HepG2 (cell line): ENCODE measurements at regions not wholly inside any gene's neighbourhood (a gene's known extent, or its start where the extent isn't known, plus 50 kb on each side); places are given as distances from the start of the nearest gene placed in this dataset.

ENCODE experiments used
- ATAC-seq: fragments of 200-7000 bp; cut with Tn5 transposase; 3 replicates; pipeline ENCODE4 v1.9.1; 2020; ENCODE audit warnings: mild to moderate bottlenecking, moderate library complexity
- BruUV-seq: library from RNA; stranded (reverse); fragments of 400-500 nt; replicated peaks from 2 replicates; lab custom pipeline; 2021; lab: Mats Ljungman, UMichigan
- CTCF ChIA-PET: fragments of 300-600 bp; formaldehyde crosslinking; extraction: SDS; loops from one replicate; lab custom pipeline; 2021; ENCODE audit warnings: low total read pairs, inconsistent platforms, low intra/inter-chr PET ratio; lab: Yijun Ruan, JAX
- POLR2A ChIA-PET: fragments of 350-600 bp; sonication (Branson Sonifier 250); formaldehyde crosslinking; loops from one replicate; lab custom pipeline; 2020; ENCODE audit warnings: antibody characterized with exemption, inconsistent platforms; lab: Yijun Ruan, JAX
- DNase-seq: peaks from one replicate; pipeline ENCODE4 v3.0.0-alpha.2; 2015; ENCODE audit warnings: low spot score
- FAIRE-seq: peaks from 3 replicates; lab custom pipeline; 2011; peaks lifted over from hg19 to GRCh38; lab: Jason Lieb, UNC
- H2AFZ ChIP-seq: one replicate; pipeline ENCODE4 v1.6.1; 2011; ENCODE audit warnings: low read length, inconsistent platforms
- H3K27ac ChIP-seq: fragments of 300-600 bp; 3 replicates; pipeline ENCODE4 v1.8.0; 2011; ENCODE audit warnings: mixed run types, mild to moderate bottlenecking, mixed read lengths, low read length, inconsistent platforms; ENCODE audit not compliant: insufficient read depth; ENCODE audit errors: extremely low read length
- H3K27me3 ChIP-seq, 2 experiments: fragments of 200-600 bp in 1 of 2; 2 replicates in 1 of 2; 3 replicates in 1 of 2; pipeline versions ENCODE4 v1.6.0 to v1.8.0; 2011; ENCODE audit warnings: low read length in 2 of 2, mild to moderate bottlenecking in 2 of 2, moderate library complexity in 2 of 2, inconsistent platforms in 1 of 2; ENCODE audit not compliant: insufficient read depth in 2 of 2, control insufficient read depth in 1 of 2
- H3K36me3 ChIP-seq, 2 experiments: fragments of 200-600 bp in 1 of 2; replicated peaks in 1 of 2; 2 replicates in 1 of 2; 3 replicates in 1 of 2; pipeline versions ENCODE4 v1.5.1 to v1.8.0; 2011; ENCODE audit warnings: low read length in 2 of 2, inconsistent platforms in 1 of 2; ENCODE audit not compliant: insufficient read depth in 2 of 2, control insufficient read depth in 1 of 2
- H3K4me1 ChIP-seq: 2 replicates; pipeline ENCODE4 v1.5.1; 2012; ENCODE audit warnings: low read length, inconsistent platforms; ENCODE audit not compliant: insufficient read depth
- H3K4me2 ChIP-seq: 2 replicates; pipeline ENCODE4 v1.6.0; 2011; ENCODE audit warnings: low read depth, low read length, inconsistent platforms
- H3K4me3 ChIP-seq, 3 experiments: fragments of 200-600 bp in 1 of 3; sonication (generic), shearing (Covaris generic) in 1 of 3; replicated peaks in 1 of 3; 2 replicates each; pipeline ENCODE4 v1.5.1; 2011 to 2016; ENCODE audit warnings: low read length in 3 of 3, inconsistent platforms in 2 of 3, low read depth in 2 of 3, mild to moderate bottlenecking in 2 of 3, control low read depth in 1 of 3, mixed read lengths in 1 of 3; ENCODE audit not compliant: insufficient read depth in 1 of 3
- H3K79me2 ChIP-seq: one replicate; pipeline ENCODE4 v1.6.1; 2011; ENCODE audit warnings: low read length, inconsistent platforms; ENCODE audit not compliant: insufficient read depth
- H3K9ac ChIP-seq: 2 replicates; pipeline ENCODE4 v1.6.0; 2011; ENCODE audit warnings: mild to moderate bottlenecking, low read depth, low read length, inconsistent platforms; ENCODE audit not compliant: insufficient read depth
- H3K9me3 ChIP-seq: 2 replicates; pipeline ENCODE4 v1.5.1; 2012; ENCODE audit warnings: mild to moderate bottlenecking, low read length
- H4K20me1 ChIP-seq: 2 replicates; pipeline ENCODE4 v1.6.0; 2011; ENCODE audit warnings: inconsistent platforms, mild to moderate bottlenecking, low read length, moderate library complexity; ENCODE audit not compliant: insufficient read depth
- EP300 ChIP-seq, 3 experiments: sonication (generic) in 1 of 3; formaldehyde crosslinking in 1 of 3; IDR thresholded peaks; 2 replicates each; pipeline versions ENCODE4 v1.5.1 to v1.6.1; 2011 to 2020; ENCODE audit warnings: low read depth in 2 of 3, low read length in 2 of 3, borderline replicate concordance in 1 of 3, improper control_type of control experiment in 1 of 3, mild to moderate bottlenecking in 1 of 3, missing genetic modification reagents in 1 of 3, moderate library complexity in 1 of 3
- ETV6 ChIP-seq: sonication (generic); formaldehyde crosslinking; conservative IDR thresholded peaks from 2 replicates; pipeline ENCODE4 v1.4.0; 2020; ENCODE audit warnings: missing genetic modification reagents
- MAFK ChIP-seq, 2 experiments: IDR thresholded peaks in 1 of 2; conservative IDR thresholded peaks in 1 of 2; 2 replicates each; pipeline ENCODE4 v1.6.1; 2011; ENCODE audit warnings: improper control_type of control experiment in 2 of 2, low read length in 2 of 2
- MTA3 ChIP-seq: sonication (generic); formaldehyde crosslinking; IDR thresholded peaks from 2 replicates; pipeline ENCODE4 v1.4.0; 2020; ENCODE audit warnings: missing genetic modification reagents
- NAIF1 ChIP-seq: sonication (generic); formaldehyde crosslinking; IDR thresholded peaks from 2 replicates; pipeline ENCODE4 v1.5.0; 2020; ENCODE audit warnings: mild to moderate bottlenecking, missing genetic modification reagents, borderline replicate concordance
- RBFOX2 ChIP-seq: fragments of 200-400 bp; formaldehyde crosslinking; IDR thresholded peaks from 2 replicates; pipeline ENCODE4 v1.6.1; 2017; ENCODE audit warnings: low read depth, mild to moderate bottlenecking, low read length
- TBP ChIP-seq: sonication (generic); formaldehyde crosslinking; IDR thresholded peaks from 2 replicates; pipeline ENCODE4 v1.5.0; 2020; ENCODE audit warnings: missing genetic modification reagents
- TBX3 ChIP-seq: fragments of 450-650 bp; IDR thresholded peaks from 2 replicates; pipeline ENCODE4 v1.6.1; 2017; ENCODE audit warnings: antibody characterized with exemption, mild to moderate bottlenecking, inconsistent platforms, borderline replicate concordance
- ZBTB7B ChIP-seq: sonication (generic); formaldehyde crosslinking; IDR thresholded peaks from 2 replicates; pipeline ENCODE4 v1.4.0; 2020; ENCODE audit warnings: missing genetic modification reagents
- ZNF326 ChIP-seq: sonication (generic); formaldehyde crosslinking; IDR thresholded peaks from 2 replicates; pipeline ENCODE4 v1.4.0; 2020; ENCODE audit warnings: missing genetic modification reagents, borderline replicate concordance
- ZNF572 ChIP-seq: sonication (generic); formaldehyde crosslinking; IDR thresholded peaks from 2 replicates; pipeline ENCODE4 v1.5.1; 2020; ENCODE audit warnings: mild to moderate bottlenecking, missing genetic modification reagents
- ZNF772 ChIP-seq: sonication (generic); formaldehyde crosslinking; IDR thresholded peaks from 2 replicates; pipeline ENCODE4 v1.5.0; 2020; ENCODE audit warnings: mild to moderate bottlenecking, missing genetic modification reagents
- WGBS: methylation state at CpG from one replicate; pipeline ENCODE4 v1.1.6; 2017; ENCODE audit warnings: low lambda C conversion rate; 5-methylcytosine and 5-hydroxymethylcytosine counted together
- in situ Hi-C: cut with HindIII; loops from 2 replicates; pipeline ENCODE4 v1.10.0; 2017; ENCODE audit warnings: low pct_unique_long_range_greater_than_20kb; ENCODE audit not compliant: extremely low pct_ligation_motif_present
- intact Hi-C: fragments of 100-400 bp; cut with micrococcal nuclease; formaldehyde crosslinking; loops from one replicate; pipeline ENCODE4 v1.10.0; 2022; ENCODE audit not compliant: unreplicated experiment
- TF ChIP-seq, protein P1 (sequence below): sonication (generic); formaldehyde crosslinking; IDR thresholded peaks from 2 replicates; pipeline ENCODE4 v1.5.1; 2020; ENCODE audit warnings: missing genetic modification reagents, mild to moderate bottlenecking, borderline replicate concordance
- TF ChIP-seq, protein P2 (sequence below): sonication (generic); formaldehyde crosslinking; IDR thresholded peaks from 2 replicates; pipeline ENCODE4 v1.9.0; 2022; ENCODE audit warnings: low read depth, missing genetic modification reagents
- TF ChIP-seq, protein P3 (sequence below): sonication (generic); formaldehyde crosslinking; IDR thresholded peaks from 2 replicates; pipeline ENCODE4 v1.4.0; 2020; ENCODE audit warnings: low read depth, mild to moderate bottlenecking, missing genetic modification reagents

DNA sequence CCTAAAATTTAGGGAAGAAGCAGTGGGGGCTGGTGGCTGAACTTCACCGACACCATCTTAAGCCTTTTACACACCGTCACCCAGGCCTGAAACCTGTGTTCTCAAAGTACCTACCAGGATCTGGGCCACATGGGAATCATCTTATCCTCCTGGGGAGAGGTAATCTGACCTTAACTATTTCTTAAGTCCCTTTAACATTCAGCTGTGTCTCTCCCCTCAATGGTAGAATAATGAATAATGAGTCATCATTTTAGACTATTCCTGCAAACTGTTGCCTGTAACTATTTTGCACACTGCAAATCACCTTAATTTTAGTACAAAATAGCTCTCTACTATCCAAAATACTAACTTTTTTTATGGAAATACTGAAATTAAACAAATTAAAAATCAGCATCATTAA, 149.4 kb upstream of the KLF7 start:
- DNase-seq, result no peak
- no peak overlapping the region for H3K4me2 ChIP-seq
- no peaks in the 10 kb centered on the region for H4K20me1 ChIP-seq
- no peak overlapping the region for H3K4me3 ChIP-seq
- no peaks in the 10 kb centered on the region; a peak in 1 of 5 replicates for H3K27me3 ChIP-seq
- no TSS peak for BruUV-seq
- CTCF ChIA-PET, result no interaction called here
- peaks cover 10% of the 10 kb centered on the region for H3K4me1 ChIP-seq
- no peak overlapping the region for H2AFZ ChIP-seq
- H3K79me2 ChIP-seq, result no peaks in the 10 kb centered on the region
- TF ChIP-seq MAFK (conservative IDR thresholded peaks at IDR 0.05 in 1 of 2, IDR thresholded peaks at IDR 0.05 in 1 of 2; ENCODE audit: low read length in 2 of 2), result 0 out of 4 replicates have a peak, but pooled peaks of 1 of the 2 experiments have one; percentile 23
- no peak for TF ChIP-seq ZNF772 (CRISPR knock-in tag)
- TF ChIP-seq, protein P1, sequence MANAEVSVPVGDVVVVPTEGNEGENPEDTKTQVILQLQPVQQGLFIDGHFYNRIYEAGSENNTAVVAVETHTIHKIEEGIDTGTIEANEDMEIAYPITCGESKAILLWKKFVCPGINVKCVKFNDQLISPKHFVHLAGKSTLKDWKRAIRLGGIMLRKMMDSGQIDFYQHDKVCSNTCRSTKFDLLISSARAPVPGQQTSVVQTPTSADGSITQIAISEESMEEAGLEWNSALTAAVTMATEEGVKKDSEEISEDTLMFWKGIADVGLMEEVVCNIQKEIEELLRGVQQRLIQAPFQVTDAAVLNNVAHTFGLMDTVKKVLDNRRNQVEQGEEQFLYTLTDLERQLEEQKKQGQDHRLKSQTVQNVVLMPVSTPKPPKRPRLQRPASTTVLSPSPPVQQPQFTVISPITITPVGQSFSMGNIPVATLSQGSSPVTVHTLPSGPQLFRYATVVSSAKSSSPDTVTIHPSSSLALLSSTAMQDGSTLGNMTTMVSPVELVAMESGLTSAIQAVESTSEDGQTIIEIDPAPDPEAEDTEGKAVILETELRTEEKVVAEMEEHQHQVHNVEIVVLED (CRISPR knock-in tag), result no peak
- TF ChIP-seq, protein P2, sequence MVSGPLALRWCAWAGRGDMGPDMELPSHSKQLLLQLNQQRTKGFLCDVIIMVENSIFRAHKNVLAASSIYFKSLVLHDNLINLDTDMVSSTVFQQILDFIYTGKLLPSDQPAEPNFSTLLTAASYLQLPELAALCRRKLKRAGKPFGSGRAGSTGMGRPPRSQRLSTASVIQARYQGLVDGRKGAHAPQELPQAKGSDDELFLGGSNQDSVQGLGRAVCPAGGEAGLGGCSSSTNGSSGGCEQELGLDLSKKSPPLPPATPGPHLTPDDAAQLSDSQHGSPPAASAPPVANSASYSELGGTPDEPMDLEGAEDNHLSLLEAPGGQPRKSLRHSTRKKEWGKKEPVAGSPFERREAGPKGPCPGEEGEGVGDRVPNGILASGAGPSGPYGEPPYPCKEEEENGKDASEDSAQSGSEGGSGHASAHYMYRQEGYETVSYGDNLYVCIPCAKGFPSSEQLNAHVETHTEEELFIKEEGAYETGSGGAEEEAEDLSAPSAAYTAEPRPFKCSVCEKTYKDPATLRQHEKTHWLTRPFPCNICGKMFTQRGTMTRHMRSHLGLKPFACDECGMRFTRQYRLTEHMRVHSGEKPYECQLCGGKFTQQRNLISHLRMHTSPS (CRISPR knock-in tag), result no peak
- no peak for FAIRE-seq
- H3K27ac ChIP-seq, result no peak overlapping the region
- no peak overlapping the region for H3K9ac ChIP-seq
- no peaks in the 10 kb centered on the region for H3K36me3 ChIP-seq
- intact Hi-C loops, result no loop called here
- no peak for ATAC-seq
- in situ Hi-C loops, result no loop called here
- POLR2A ChIA-PET, result no interaction called here
- 81% methylated on average over 2 of the region's 2 CpGs for WGBS
- H3K9me3 ChIP-seq, result no peaks in the 10 kb centered on the region

DNA sequence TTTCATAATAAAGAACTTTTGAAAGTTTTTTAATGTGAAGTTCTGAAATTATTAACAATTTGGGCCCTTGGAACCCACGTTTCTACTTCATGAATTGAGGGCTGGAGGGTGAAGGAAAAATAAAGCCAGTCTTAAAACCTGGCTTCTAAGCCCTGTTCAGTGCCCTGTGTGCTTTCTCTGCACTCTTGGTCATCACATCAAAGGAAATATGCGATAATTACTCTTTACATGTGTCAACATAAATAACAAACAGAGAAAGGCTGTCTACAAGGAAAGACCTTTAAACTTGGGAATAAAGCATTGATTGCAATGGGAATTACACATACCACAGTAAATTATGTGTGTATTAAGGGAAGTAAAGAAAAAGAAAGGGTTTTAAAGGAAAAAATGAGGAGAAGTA, 150.7 kb upstream of the KLF7 start:
- H4K20me1 ChIP-seq, result no peaks in the 10 kb centered on the region
- FAIRE-seq (no peak), DNase-seq (no peak), ATAC-seq (peak; percentile 60; the same call in 2 of the 3 replicates)
- under 1% methylated on average over 2 of the region's 2 CpGs for WGBS
- H2AFZ ChIP-seq, result no peak overlapping the region
- intact Hi-C loops (no loop called here), in situ Hi-C loops (no loop called here)
- no TSS peak for BruUV-seq
- ChIA-PET POLR2A (no interaction called here), CTCF (no interaction called here)
- no peaks in the 10 kb centered on the region for H3K9me3 ChIP-seq
- H3K27ac ChIP-seq, result no peak overlapping the region
- no peak overlapping the region for H3K9ac ChIP-seq
- H3K79me2 ChIP-seq, result no peaks in the 10 kb centered on the region
- H3K4me3 ChIP-seq, result no peak overlapping the region
- peaks cover 10% of the 10 kb centered on the region for H3K4me1 ChIP-seq
- no peaks in the 10 kb centered on the region; a peak in 1 of 5 replicates for H3K27me3 ChIP-seq
- H3K36me3 ChIP-seq, result no peaks in the 10 kb centered on the region
- H3K4me2 ChIP-seq, result no peak overlapping the region
- no peak for TF ChIP-seq RBFOX2
- no peak for TF ChIP-seq ZBTB7B (CRISPR knock-in tag)
- TF ChIP-seq NAIF1 (CRISPR knock-in tag), result no peak
- TF ChIP-seq, protein P3, sequence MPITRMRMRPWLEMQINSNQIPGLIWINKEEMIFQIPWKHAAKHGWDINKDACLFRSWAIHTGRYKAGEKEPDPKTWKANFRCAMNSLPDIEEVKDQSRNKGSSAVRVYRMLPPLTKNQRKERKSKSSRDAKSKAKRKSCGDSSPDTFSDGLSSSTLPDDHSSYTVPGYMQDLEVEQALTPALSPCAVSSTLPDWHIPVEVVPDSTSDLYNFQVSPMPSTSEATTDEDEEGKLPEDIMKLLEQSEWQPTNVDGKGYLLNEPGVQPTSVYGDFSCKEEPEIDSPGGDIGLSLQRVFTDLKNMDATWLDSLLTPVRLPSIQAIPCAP (CRISPR knock-in tag), result no peak
- no peak for TF ChIP-seq MTA3 (CRISPR knock-in tag)
- no peak for TF ChIP-seq EP300 (IDR thresholded peaks at IDR 0.05; ENCODE audit: low read depth in 2 of 2, low read length in 2 of 2)
- no peak for TF ChIP-seq EP300 (CRISPR knock-in tag; IDR thresholded peaks at IDR 0.05; ENCODE audit: borderline replicate concordance)
- no peak for TF ChIP-seq ETV6
- no peak for TF ChIP-seq ZNF572 (CRISPR knock-in tag)
- TF ChIP-seq TBX3, result 0 out of 2 replicates have a peak, but pooled peaks have one; percentile 21
- no peak for TF ChIP-seq ZNF326 (CRISPR knock-in tag)
- TF ChIP-seq TBP (CRISPR knock-in tag), result no peak
